OCI-LY7 (cell line): ENCODE measurements at regions not wholly inside any gene's neighbourhood (a gene's known extent, or its start where the extent isn't known, plus 50 kb on each side); places are given as distances from the start of the nearest gene placed in this dataset.
A peak's percentile ranks its signal among the peaks of the same experiment; 100 is the strongest.

ENCODE experiments used
- BruUV-seq: library from RNA; stranded (reverse); fragments of 400-500 nt; replicated peaks from 2 replicates; lab custom pipeline; 2021; lab: Mats Ljungman, UMichigan
- CTCF ChIA-PET: fragments of 300-600 bp; sonication (Branson Sonifier 250); formaldehyde crosslinking; loops from one replicate; lab custom pipeline; 2022; ENCODE audit warnings: antibody characterized with exemption; ENCODE audit not compliant: unreplicated experiment; lab: Charles Lee
- POLR2A ChIA-PET: fragments of 300-600 bp; sonication (Branson Sonifier 250); formaldehyde crosslinking; loops from one replicate; lab custom pipeline; 2022; ENCODE audit warnings: antibody characterized with exemption; lab: Charles Lee
- DNase-seq: peaks from one replicate; pipeline ENCODE4 v3.0.0-alpha.2; 2015; ENCODE audit warnings: low spot score
- H2AFZ ChIP-seq: fragments of 200-600 bp; sonication (generic), shearing (Covaris generic); 2 replicates; pipeline ENCODE4 v1.6.1; 2014; ENCODE audit warnings: mild to moderate bottlenecking, antibody characterized with exemption, low read length, moderate library complexity
- H3K27ac ChIP-seq: fragments of 200-600 bp; sonication (generic); 2 replicates; pipeline ENCODE4 v1.5.1; 2014; ENCODE audit warnings: mixed run types, low read depth, mild to moderate bottlenecking, moderate library complexity, low read length, inconsistent platforms; ENCODE audit not compliant: poor library complexity, severe bottlenecking
- H3K36me3 ChIP-seq: fragments of 200-600 bp; sonication (generic); 2 replicates; pipeline ENCODE4 v1.6.1; 2014; ENCODE audit warnings: mild to moderate bottlenecking, antibody characterized with exemption, low read length, moderate library complexity, mixed read lengths; ENCODE audit not compliant: insufficient read depth
- H3K4me1 ChIP-seq: fragments of 200-600 bp; sonication (generic); 2 replicates; pipeline ENCODE4 v1.5.1; 2014; ENCODE audit warnings: mild to moderate bottlenecking, low read length; ENCODE audit not compliant: insufficient read depth, poor library complexity, severe bottlenecking
- H3K4me2 ChIP-seq: fragments of 200-600 bp; sonication (generic); 2 replicates; pipeline ENCODE4 v1.6.1; 2014; ENCODE audit warnings: mild to moderate bottlenecking, low read length
- H3K4me3 ChIP-seq: fragments of 200-600 bp; sonication (generic); 2 replicates; pipeline ENCODE4 v1.5.1; 2014; ENCODE audit warnings: mild to moderate bottlenecking, low read depth, low read length; ENCODE audit not compliant: poor library complexity, severe bottlenecking
- H3K79me2 ChIP-seq: fragments of 200-600 bp; sonication (generic); 2 replicates; pipeline ENCODE4 v1.6.1; 2016; ENCODE audit warnings: low read depth, mild to moderate bottlenecking, low read length, moderate library complexity, mixed read lengths; ENCODE audit not compliant: insufficient read depth
- H3K9me2 ChIP-seq: fragments of 200-600 bp; sonication (generic); 2 replicates; pipeline ENCODE4 v1.6.1; 2016; ENCODE audit warnings: mild to moderate bottlenecking, low read length, mixed read lengths; ENCODE audit not compliant: insufficient read depth
- H3K9me3 ChIP-seq: fragments of 200-600 bp; sonication (generic); 2 replicates; pipeline ENCODE4 v1.6.1; 2014; ENCODE audit warnings: mild to moderate bottlenecking, mixed run types, low read length, mixed read lengths
- H4K20me1 ChIP-seq: fragments of 200-600 bp; sonication (generic); 2 replicates; pipeline ENCODE4 v1.6.1; 2014; ENCODE audit warnings: mild to moderate bottlenecking, antibody characterized with exemption, low read length, moderate library complexity, mixed read lengths; ENCODE audit not compliant: insufficient read depth
- CTCF ChIP-seq: fragments of 200-600 bp; sonication (generic); conservative IDR thresholded peaks from 2 replicates; pipeline ENCODE4 v1.5.1; 2014; ENCODE audit warnings: mild to moderate bottlenecking, antibody characterized with exemption, low read length, moderate library complexity, mixed read lengths
- EZH2phosphoT487 ChIP-seq: fragments of 200-600 bp; sonication (generic); IDR thresholded peaks from 2 replicates; pipeline ENCODE4 v1.6.1; 2018; ENCODE audit warnings: low read depth, borderline replicate concordance, mild to moderate bottlenecking, mixed run types, antibody characterized with exemption, low read length, moderate library complexity, mixed read lengths
- intact Hi-C: fragments of 100-400 bp; cut with micrococcal nuclease; formaldehyde crosslinking; loops from one replicate; pipeline ENCODE4 v1.10.0; 2022; ENCODE audit not compliant: unreplicated experiment

GRCh38 chr7:106570146-106570545 lies 90.8 kb downstream of the CCDC71L start:
- DNase-seq: no peak
- no peaks in the 10 kb centered on the region for H3K36me3 ChIP-seq
- CTCF ChIA-PET: no interaction called here
- POLR2A ChIA-PET: no interaction called here
- no peaks in the 10 kb centered on the region for H3K9me2 ChIP-seq
- no peak overlapping the region for H3K4me2 ChIP-seq
- no peaks in the 10 kb centered on the region for H4K20me1 ChIP-seq
- TF ChIP-seq EZH2phosphoT487: no peak
- no peak for TF ChIP-seq CTCF
- H2AFZ ChIP-seq: no peak overlapping the region
- H3K4me3 ChIP-seq: no peak overlapping the region
- H3K27ac ChIP-seq: no peak overlapping the region
- no TSS peak for BruUV-seq
- no peaks in the 10 kb centered on the region for H3K9me3 ChIP-seq
- H3K4me1 ChIP-seq: no peaks in the 10 kb centered on the region
- intact Hi-C loops: no loop called here
- H3K79me2 ChIP-seq: no peaks in the 10 kb centered on the region

GRCh38 chr7:106569500-106569929 lies 91.4 kb downstream of the CCDC71L start:
- ChIA-PET POLR2A (interaction anchor here (0.6 to 1.2 kb wide), 3 partner anchors 16 to 850 kb away, joined by 4 to 5 read pairs (median 5); no protein-coding TSS in a partner anchor), CTCF (no interaction called here)
- Histone ChIP-seq H2AFZ (no peak overlapping the region; the same call in 1 of the 2 replicates), H3K9me3 (no peaks in the 10 kb centered on the region), H4K20me1 (no peaks in the 10 kb centered on the region), H3K27ac (no peak overlapping the region), H3K36me3 (no peaks in the 10 kb centered on the region), H3K9me2 (no peaks in the 10 kb centered on the region), H3K4me3 (no peak overlapping the region), H3K79me2 (no peaks in the 10 kb centered on the region), H3K4me1 (no peaks in the 10 kb centered on the region), H3K4me2 (no peak overlapping the region)
- intact Hi-C loops: no loop called here
- BruUV-seq: no TSS peak
- TF ChIP-seq CTCF (no peak), EZH2phosphoT487 (no peak)
- DNase-seq: no peak

DNA sequence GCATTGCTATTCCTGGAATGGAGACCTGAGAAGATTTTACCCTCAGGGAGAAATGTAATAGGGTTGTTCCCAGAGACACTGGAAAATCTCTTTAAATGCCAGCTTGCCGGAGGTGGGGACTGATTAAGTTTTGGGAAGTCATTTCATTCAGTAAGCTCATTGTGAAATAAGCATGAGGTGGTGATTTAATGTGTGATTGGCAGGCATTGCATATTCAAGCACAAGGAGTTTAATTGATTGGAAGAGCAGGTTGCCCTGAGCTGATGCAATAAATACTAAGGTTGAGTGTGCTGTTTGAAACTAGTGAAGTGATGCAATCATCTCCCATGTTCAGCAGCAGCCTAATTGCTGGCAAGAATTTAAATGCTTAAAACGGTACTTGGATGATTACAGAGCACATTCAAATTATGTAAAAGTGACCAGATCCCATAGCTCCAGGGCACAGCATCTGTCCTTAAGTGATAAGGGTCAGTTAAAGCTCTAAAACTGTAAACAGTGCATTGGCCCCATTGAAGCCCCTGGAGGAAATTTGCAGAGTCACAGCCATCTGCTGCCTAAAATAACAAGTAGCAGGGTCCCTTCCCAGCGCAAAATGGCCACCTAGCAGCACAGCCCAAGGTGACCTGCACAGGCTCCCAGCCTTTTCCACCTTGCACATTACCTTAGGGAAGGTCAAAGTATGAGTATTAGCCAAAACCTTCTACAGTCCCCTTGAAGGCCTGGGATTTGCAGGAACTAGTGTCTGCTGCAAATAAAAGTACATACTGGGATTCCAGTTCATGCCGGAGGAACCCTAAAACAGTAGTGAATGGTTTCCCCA lies 92.1 kb downstream of the CCDC71L start:
- no peak overlapping the region; the same call in 1 of the 2 replicates for H2AFZ ChIP-seq
- H3K4me3 ChIP-seq: no peak overlapping the region
- CTCF ChIA-PET: no interaction called here
- TF ChIP-seq CTCF: no peak
- TF ChIP-seq EZH2phosphoT487: no peak
- H3K27ac ChIP-seq: no peak overlapping the region
- H4K20me1 ChIP-seq: no peaks in the 10 kb centered on the region
- DNase-seq: peak; percentile 45
- no peaks in the 10 kb centered on the region for H3K4me1 ChIP-seq
- intact Hi-C loops: no loop called here
- no peak overlapping the region for H3K4me2 ChIP-seq
- H3K9me2 ChIP-seq: no peaks in the 10 kb centered on the region
- H3K9me3 ChIP-seq: no peaks in the 10 kb centered on the region
- H3K79me2 ChIP-seq: no peaks in the 10 kb centered on the region
- POLR2A ChIA-PET: interaction anchor here (0.6 to 1.3 kb wide), 7 partner anchors 9 to 850 kb away, joined by 3 to 5 read pairs (median 4); no protein-coding TSS in a partner anchor
- no TSS peak for BruUV-seq
- no peaks in the 10 kb centered on the region for H3K36me3 ChIP-seq
